ENCODE measurements at regions not wholly inside any gene's neighbourhood (a gene's known extent, or its start where the extent isn't known, plus 50 kb on each side); places are given as distances from the start of the nearest gene placed in this dataset.

- no peak for DNase-seq (ENCODE audit: low spot score)
Observed at GRCh38 chr10:56605051-56605450, 244.0 kb upstream of the ZWINT start.

GRCh38 chr10:56604624-56605023 lies 243.6 kb upstream of the ZWINT start:
- no peak for DNase-seq (ENCODE audit: low spot score)

- no peak for DNase-seq (ENCODE audit: low spot score)
Observed at GRCh38 chr10:56599201-56599600, 238.1 kb upstream of the ZWINT start.

- DNase-seq (ENCODE audit: low spot score) = no peak
Observed at GRCh38 chr10:56596257-56596656, 235.2 kb upstream of the ZWINT start.

GRCh38 chr10:56593120-56593519 lies 232.1 kb upstream of the ZWINT start:
- no peak for DNase-seq (ENCODE audit: low spot score)

GRCh38 chr10:56586461-56586891 lies 225.4 kb upstream of the ZWINT start:
- peak; percentile 8 for DNase-seq (ENCODE audit: low spot score)

GRCh38 chr10:56585447-56586171 lies 224.6 kb upstream of the ZWINT start:
- DNase-seq (ENCODE audit: low spot score) = no peak

GRCh38 chr10:56583316-56583715 lies 222.3 kb upstream of the ZWINT start:
- DNase-seq (ENCODE audit: low spot score) = no peak

- DNase-seq (ENCODE audit: low spot score) = no peak
Observed at GRCh38 chr10:56567580-56567979, 206.5 kb upstream of the ZWINT start.

- DNase-seq (ENCODE audit: low spot score) = no peak
Observed at GRCh38 chr10:56561336-56561735, 200.3 kb upstream of the ZWINT start.

- DNase-seq (ENCODE audit: low spot score) = no peak
Observed at GRCh38 chr10:56551037-56551436, 190.0 kb upstream of the ZWINT start.

- no peak for DNase-seq (ENCODE audit: low spot score)
Observed at GRCh38 chr10:56547163-56547562, 186.1 kb upstream of the ZWINT start.

GRCh38 chr10:56537984-56538383 lies 176.9 kb upstream of the ZWINT start:
- peak; percentile 2 for DNase-seq (ENCODE audit: low spot score)

- DNase-seq (ENCODE audit: low spot score) = no peak
Observed at GRCh38 chr10:56522166-56522565, 161.1 kb upstream of the ZWINT start.

- no peak for DNase-seq (ENCODE audit: low spot score)
Observed at GRCh38 chr10:56508562-56508961, 147.5 kb upstream of the ZWINT start.

GRCh38 chr10:56507033-56507432 lies 146.0 kb upstream of the ZWINT start:
- no peak for DNase-seq (ENCODE audit: low spot score)

GRCh38 chr10:56505555-56505954 lies 144.5 kb upstream of the ZWINT start:
- no peak for DNase-seq (ENCODE audit: low spot score)

GRCh38 chr10:56496186-56496486 lies 135.1 kb upstream of the ZWINT start:
- DNase-seq (ENCODE audit: low spot score) = no peak

- no peak for DNase-seq (ENCODE audit: low spot score)
Observed at GRCh38 chr10:56487746-56488145, 126.7 kb upstream of the ZWINT start.

- DNase-seq (ENCODE audit: low spot score) = no peak
Observed at GRCh38 chr10:56481521-56482091, 120.5 kb upstream of the ZWINT start.

GRCh38 chr10:56472978-56473377 lies 111.9 kb upstream of the ZWINT start:
- DNase-seq (ENCODE audit: low spot score) = no peak

- no peak for DNase-seq (ENCODE audit: low spot score)
Observed at GRCh38 chr10:56470701-56471100, 109.6 kb upstream of the ZWINT start.

- DNase-seq (ENCODE audit: low spot score) = no peak
Observed at GRCh38 chr10:56469482-56469881, 108.4 kb upstream of the ZWINT start.

- DNase-seq (ENCODE audit: low spot score) = no peak
Observed at GRCh38 chr10:56466005-56466404, 104.9 kb upstream of the ZWINT start.
